ENCODE measurements at regions not wholly inside any gene's neighbourhood (a gene's known extent, or its start where the extent isn't known, plus 50 kb on each side); places are given as distances from the start of the nearest gene placed in this dataset.

DNA sequence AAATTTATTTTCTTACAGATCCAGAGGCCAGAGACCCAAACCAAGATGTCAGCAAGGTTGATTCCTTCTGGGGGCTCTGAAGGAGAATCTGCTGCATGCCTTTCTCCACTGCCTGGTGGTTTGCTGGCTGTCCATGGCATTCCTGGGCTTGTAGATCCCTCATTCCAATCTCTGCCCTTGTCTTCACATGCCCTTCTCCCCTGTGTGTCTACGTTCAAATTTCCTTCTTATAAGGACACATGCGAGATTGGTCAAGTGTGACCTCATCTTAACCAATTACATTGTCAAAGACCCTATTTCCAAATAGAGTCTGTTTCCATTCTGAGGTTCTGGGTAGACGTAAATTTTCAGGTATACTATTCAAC, 84.5 kb upstream of the RAI14 start:
- no peaks in the 10 kb centered on the region for H4K20me1 ChIP-seq (replicated peaks; ENCODE audit: control insufficient read depth, extremely low read depth, insufficient read depth, low read length)
- DNase-seq (ENCODE audit: low read depth, low spot score) (no peak), FAIRE-seq (no peak)
- TSS peak; percentile 96 for BruUV-seq (replicated peaks)
- H3K36me3 ChIP-seq (ENCODE audit: control insufficient read depth in 2 of 2, extremely low read depth in 1 of 2, insufficient read depth in 2 of 2, low read length in 2 of 2): no peaks in the 10 kb centered on the region
- CTCF ChIA-PET: interaction anchor here (1.8 kb wide), 1 partner anchor 14 kb away, joined by 12 read pairs; no protein-coding TSS in a partner anchor
- dilution Hi-C loops (cut with MboI; ENCODE audit: extremely low pct_ligation_motif_present, low sequenced_read_pairs) (no loop called here), intact Hi-C loops (cut with micrococcal nuclease) (no loop called here)
- no peaks in the 10 kb centered on the region for H3K79me2 ChIP-seq (ENCODE audit: control insufficient read depth, insufficient read depth, low read length)
- no peaks in the 10 kb centered on the region for H3K9me1 ChIP-seq (replicated peaks; ENCODE audit: control insufficient read depth, extremely low read depth, insufficient read depth, low read length)
- peaks cover 13% of the 10 kb centered on the region for H3K4me1 ChIP-seq (ENCODE audit: control insufficient read depth, extremely low read depth, insufficient read depth, low read length)
- H3K27me3 ChIP-seq (ENCODE audit: control insufficient read depth in 2 of 2, insufficient read depth in 2 of 2, low read length in 2 of 2): no peaks in the 10 kb centered on the region
- peak overlapping the region; percentile 68 for H3K27ac ChIP-seq (ENCODE audit: insufficient read depth, low read depth, low read length)
- no peak for TF ChIP-seq POLR2A (IDR thresholded peaks at IDR 0.05; ENCODE audit: low read depth, low read length)
- TF ChIP-seq, protein P1, sequence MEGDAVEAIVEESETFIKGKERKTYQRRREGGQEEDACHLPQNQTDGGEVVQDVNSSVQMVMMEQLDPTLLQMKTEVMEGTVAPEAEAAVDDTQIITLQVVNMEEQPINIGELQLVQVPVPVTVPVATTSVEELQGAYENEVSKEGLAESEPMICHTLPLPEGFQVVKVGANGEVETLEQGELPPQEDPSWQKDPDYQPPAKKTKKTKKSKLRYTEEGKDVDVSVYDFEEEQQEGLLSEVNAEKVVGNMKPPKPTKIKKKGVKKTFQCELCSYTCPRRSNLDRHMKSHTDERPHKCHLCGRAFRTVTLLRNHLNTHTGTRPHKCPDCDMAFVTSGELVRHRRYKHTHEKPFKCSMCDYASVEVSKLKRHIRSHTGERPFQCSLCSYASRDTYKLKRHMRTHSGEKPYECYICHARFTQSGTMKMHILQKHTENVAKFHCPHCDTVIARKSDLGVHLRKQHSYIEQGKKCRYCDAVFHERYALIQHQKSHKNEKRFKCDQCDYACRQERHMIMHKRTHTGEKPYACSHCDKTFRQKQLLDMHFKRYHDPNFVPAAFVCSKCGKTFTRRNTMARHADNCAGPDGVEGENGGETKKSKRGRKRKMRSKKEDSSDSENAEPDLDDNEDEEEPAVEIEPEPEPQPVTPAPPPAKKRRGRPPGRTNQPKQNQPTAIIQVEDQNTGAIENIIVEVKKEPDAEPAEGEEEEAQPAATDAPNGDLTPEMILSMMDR (IDR thresholded peaks at IDR 0.05; ENCODE audit: extremely low read depth in 1 of 2, insufficient read depth in 1 of 2, low read depth in 1 of 2, low read length in 2 of 2): no peak
- TF ChIP-seq FOS (IDR thresholded peaks at IDR 0.05; ENCODE audit: borderline replicate concordance, insufficient read depth, low read length): no peak
- no peak for TF ChIP-seq POLR2AphosphoS5 (IDR thresholded peaks at IDR 0.05; ENCODE audit: insufficient read depth, low read depth, low read length)
- TF ChIP-seq, protein P2, sequence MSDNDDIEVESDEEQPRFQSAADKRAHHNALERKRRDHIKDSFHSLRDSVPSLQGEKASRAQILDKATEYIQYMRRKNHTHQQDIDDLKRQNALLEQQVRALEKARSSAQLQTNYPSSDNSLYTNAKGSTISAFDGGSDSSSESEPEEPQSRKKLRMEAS (IDR thresholded peaks at IDR 0.05; ENCODE audit: insufficient read depth, insufficient read length): no peak
- TF ChIP-seq JUN (IDR thresholded peaks at IDR 0.05; ENCODE audit: borderline replicate concordance, insufficient read depth, insufficient read length, low read depth): no peak
- TF ChIP-seq GATA2 (IDR thresholded peaks at IDR 0.05; ENCODE audit: insufficient read depth, insufficient read length, low read depth, low read length): no peak
- no peak for TF ChIP-seq MYC (IDR thresholded peaks at IDR 0.05; ENCODE audit: low read depth, low read length)
- TF ChIP-seq EZH2 (IDR thresholded peaks at IDR 0.05; ENCODE audit: borderline replicate concordance, low read depth, low read length, severe bottlenecking): no peak
- peak overlapping the region; percentile 50 for H3K9ac ChIP-seq (replicated peaks; ENCODE audit: extremely low read depth, insufficient read depth, low read length)
- peak overlapping the region; percentile 88 for H2AFZ ChIP-seq (ENCODE audit: low read depth, low read length)
- H3K9me3 ChIP-seq (replicated peaks; ENCODE audit: control insufficient read depth, insufficient read depth, low read length): no peaks in the 10 kb centered on the region
- H3K4me3 ChIP-seq (replicated peaks in 1 of 3; ENCODE audit: insufficient read depth in 1 of 3, low read depth in 1 of 3, low read length in 3 of 3): no peak overlapping the region
- POLR2A ChIA-PET: no interaction called here
- H3K4me2 ChIP-seq (ENCODE audit: insufficient read depth, low read length): peak overlapping the region; percentile 48
